Adrenal gland (tissue), 9 donors: ENCODE measurements at regions not wholly inside any gene's neighbourhood (a gene's known extent, or its start where the extent isn't known, plus 50 kb on each side); places are given as distances from the start of the nearest gene placed in this dataset.
"Not testable (repeated sequence)": the region's sequence is repeated elsewhere in the genome, so short reads cannot be mapped to it uniquely, and the experiment has no call there.

Experiments
- DNase-seq, 7 donors: peaks; one replicate each; pipeline ENCODE4 v3.0.0-alpha.2; 2019 to 2020
- H3K27ac ChIP-seq, 5 donors: fragments of 200-600 bp; sonication (generic) in 4 of 5; 1 replicate in 3 of 5; 2 replicates in 2 of 5; pipeline versions ENCODE4 v1.5.1 to v1.8.0; 2016 to 2020; ENCODE audit warnings: mild to moderate bottlenecking in 1 of 5
- H3K27me3 ChIP-seq: fragments of 200-600 bp; 2 replicates; pipeline ENCODE4 v1.8.0; 2021
- H3K36me3 ChIP-seq, 2 donors: fragments of 200-600 bp; replicated peaks in 1 of 2; 1 replicate in 1 of 2; 2 replicates in 1 of 2; pipeline versions ENCODE4 v1.5.1 to v1.8.0; 2018 to 2022
- H3K4me1 ChIP-seq, 2 donors: fragments of 200-600 bp; replicated peaks in 1 of 2; 1 replicate in 1 of 2; 2 replicates in 1 of 2; pipeline versions ENCODE4 v1.5.1 to v1.8.0; 2018 to 2021
- H3K4me3 ChIP-seq, 4 donors: fragments of 200-600 bp; sonication (generic) in 3 of 4; one replicate each; pipeline ENCODE4 v1.5.1; 2016 to 2018
- H3K9me3 ChIP-seq, 3 donors: fragments of 200-600 bp; sonication (generic) in 1 of 3; replicated peaks in 1 of 3; 1 replicate in 2 of 3; 2 replicates in 1 of 3; pipeline versions ENCODE4 v1.5.1 to v1.8.0; 2016 to 2021
- POLR2A ChIP-seq, 2 donors: fragments of 450-650 bp; IDR thresholded peaks; one replicate each; pipeline ENCODE4 v1.6.1; 2017; ENCODE audit warnings: antibody characterized with exemption in 2 of 2, mild to moderate bottlenecking in 2 of 2, moderate library complexity in 1 of 2
- WGBS, 4 donors: extraction: QIAGEN DNeasy Blood & Tissue Kit in 2 of 4; methylation state at CpG; one replicate each; pipeline versions ENCODE4 v1.1.5 to v1.1.7; 2013 to 2017; 5-methylcytosine and 5-hydroxymethylcytosine counted together
- intact Hi-C, 2 donors: fragments of 100-400 bp; cut with DNase I; formaldehyde crosslinking; loops; one replicate each; pipeline versions ENCODE4 v1.14.1 to v1.15.0; 2022 to 2023
- TF ChIP-seq, protein P1 (sequence below), 6 experiments: fragments of 450-650 bp in 4 of 6; fragments of 200-600 bp in 2 of 6; sonication (generic) in 1 of 6; IDR thresholded peaks; 1 replicate in 5 of 6; 2 replicates in 1 of 6; pipeline versions ENCODE4 v1.5.1 to v1.8.0; 2016 to 2021; ENCODE audit warnings: antibody characterized with exemption in 6 of 6, mild to moderate bottlenecking in 2 of 6, moderate library complexity in 1 of 6
- donor health status: healthy with polysubstance abuse.
- donor health status: Bipolar disorder and iron deficiency.
- donor health status: DM: yes; HTN: yes; CAD: no.
- donor health status: DM: no; HTN: no; CAD: no.
- donor health status: DM: no; HTN: no; CAD: no.

DNA sequence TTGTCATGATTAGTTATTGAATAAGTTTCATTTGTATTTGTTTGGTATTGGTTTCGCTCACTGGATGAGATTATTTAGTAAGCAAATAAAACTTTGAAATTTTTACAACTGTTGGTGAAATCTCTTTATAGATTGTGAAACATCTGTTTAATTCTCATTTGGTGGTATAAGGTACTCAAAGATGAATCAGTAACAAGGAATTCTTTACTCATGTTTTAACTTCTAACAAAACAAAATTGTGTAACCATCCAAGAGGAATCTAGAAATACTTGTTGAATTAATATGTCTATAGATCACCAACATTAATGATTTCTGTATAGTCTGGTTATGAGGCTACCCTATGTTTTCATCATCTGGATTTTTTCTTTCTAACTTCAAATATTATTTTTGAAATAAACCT, 62.8 kb upstream of the USP25 start:
- Histone ChIP-seq H3K4me1 (no peaks in the 10 kb centered on the region), H3K9me3 (no peaks in the 10 kb centered on the region), H3K27me3 (no peaks in the 10 kb centered on the region), H3K4me3 (no peak overlapping the region), H3K36me3 (no peaks in the 10 kb centered on the region), H3K27ac (no peak overlapping the region)
- TF ChIP-seq, protein P1, sequence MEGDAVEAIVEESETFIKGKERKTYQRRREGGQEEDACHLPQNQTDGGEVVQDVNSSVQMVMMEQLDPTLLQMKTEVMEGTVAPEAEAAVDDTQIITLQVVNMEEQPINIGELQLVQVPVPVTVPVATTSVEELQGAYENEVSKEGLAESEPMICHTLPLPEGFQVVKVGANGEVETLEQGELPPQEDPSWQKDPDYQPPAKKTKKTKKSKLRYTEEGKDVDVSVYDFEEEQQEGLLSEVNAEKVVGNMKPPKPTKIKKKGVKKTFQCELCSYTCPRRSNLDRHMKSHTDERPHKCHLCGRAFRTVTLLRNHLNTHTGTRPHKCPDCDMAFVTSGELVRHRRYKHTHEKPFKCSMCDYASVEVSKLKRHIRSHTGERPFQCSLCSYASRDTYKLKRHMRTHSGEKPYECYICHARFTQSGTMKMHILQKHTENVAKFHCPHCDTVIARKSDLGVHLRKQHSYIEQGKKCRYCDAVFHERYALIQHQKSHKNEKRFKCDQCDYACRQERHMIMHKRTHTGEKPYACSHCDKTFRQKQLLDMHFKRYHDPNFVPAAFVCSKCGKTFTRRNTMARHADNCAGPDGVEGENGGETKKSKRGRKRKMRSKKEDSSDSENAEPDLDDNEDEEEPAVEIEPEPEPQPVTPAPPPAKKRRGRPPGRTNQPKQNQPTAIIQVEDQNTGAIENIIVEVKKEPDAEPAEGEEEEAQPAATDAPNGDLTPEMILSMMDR (IDR thresholded peaks at IDR 0.05) = no peak
- TF ChIP-seq POLR2A (IDR thresholded peaks at IDR 0.05) = no peak
- no peak for DNase-seq
- 94 to 98% (median 97%) methylated on average over 1 of the region's 1 CpG for WGBS, 4 donors
- intact Hi-C loops = no loop called here

DNA sequence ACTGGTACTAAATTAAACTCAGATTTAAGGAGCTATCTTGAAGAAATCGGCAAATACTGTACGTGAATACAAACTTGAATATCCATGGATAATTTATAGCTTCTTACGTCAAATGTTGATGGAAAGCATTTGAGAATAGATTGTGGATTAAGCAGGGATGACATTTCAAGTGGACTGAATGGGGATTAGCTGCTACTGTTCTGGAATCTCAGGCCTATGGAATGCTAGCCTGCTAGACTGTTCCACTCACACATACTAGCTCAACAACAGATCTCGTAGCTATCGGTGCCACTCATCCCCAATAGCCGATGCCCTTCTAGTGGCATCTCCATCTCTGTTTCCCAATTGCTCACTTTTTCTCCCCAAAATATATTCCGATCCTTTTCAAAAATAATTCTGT, 62.0 kb upstream of the USP25 start:
- intact Hi-C loops = no loop called here
- Histone ChIP-seq H3K27ac (no peak overlapping the region), H3K27me3 (no peaks in the 10 kb centered on the region), H3K36me3 (no peaks in the 10 kb centered on the region), H3K9me3 (no peaks in the 10 kb centered on the region), H3K4me1 (no peaks in the 10 kb centered on the region), H3K4me3 (no peak overlapping the region)
- TF ChIP-seq, protein P1 (IDR thresholded peaks at IDR 0.05) = no peak
- TF ChIP-seq POLR2A (IDR thresholded peaks at IDR 0.05) = no peak
- 88 to 93% (median 89%) methylated on average over 7 of the region's 7 CpGs for WGBS, 4 donors
- no peak for DNase-seq

DNA sequence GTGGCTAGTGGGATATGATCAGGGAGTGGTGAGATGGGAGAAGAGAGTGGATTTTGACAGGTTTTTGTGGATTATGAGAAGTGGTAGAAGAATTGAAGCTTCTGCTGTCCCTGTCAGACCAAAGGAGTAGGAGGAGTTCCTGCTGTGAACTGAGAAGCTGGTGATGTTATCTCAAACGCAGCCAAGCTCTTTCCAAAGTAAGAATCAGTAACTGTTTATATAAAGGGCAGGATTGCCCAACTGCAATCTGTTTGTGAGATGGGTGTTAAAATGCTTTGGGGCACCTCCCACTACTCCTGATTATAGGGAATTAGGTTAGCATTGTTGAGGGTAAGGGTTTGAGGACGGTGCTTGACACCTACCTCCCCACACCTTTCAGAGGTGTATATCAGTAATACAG, 60.5 kb upstream of the USP25 start:
- no peaks in the 10 kb centered on the region for H3K9me3 ChIP-seq
- no peak overlapping the region for H3K4me3 ChIP-seq
- DNase-seq = no peak
- intact Hi-C loops = no loop called here
- no peak overlapping the region for H3K27ac ChIP-seq
- H3K4me1 ChIP-seq = no peaks in the 10 kb centered on the region
- no peaks in the 10 kb centered on the region for H3K27me3 ChIP-seq
- no peaks in the 10 kb centered on the region for H3K36me3 ChIP-seq
- TF ChIP-seq, protein P1 (IDR thresholded peaks at IDR 0.05) = no peak
- no peak for TF ChIP-seq POLR2A (IDR thresholded peaks at IDR 0.05)
- 36 to 53% (median 44%) methylated on average over 2 of the region's 2 CpGs for WGBS, 4 donors

DNA sequence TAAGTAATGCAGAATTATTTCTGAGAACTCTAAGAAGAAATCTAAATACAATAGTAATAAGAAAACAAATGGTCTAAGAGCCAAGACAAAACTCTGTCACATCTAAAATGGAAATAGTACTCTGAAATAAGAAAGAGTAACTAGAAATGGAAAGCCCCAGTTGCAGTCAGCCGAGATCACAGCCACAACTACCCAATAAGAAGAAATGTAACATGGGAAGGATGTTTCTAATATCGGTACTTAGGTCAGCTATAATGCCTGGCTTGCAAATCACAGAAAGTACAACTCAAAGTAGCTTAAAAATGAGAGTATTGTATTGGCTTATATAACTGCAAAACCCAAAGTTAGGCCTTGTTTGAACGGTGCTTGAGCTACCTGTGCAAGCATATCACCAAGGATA, 58.6 kb upstream of the USP25 start:
- Histone ChIP-seq H3K4me3 (no peak overlapping the region), H3K36me3 (no peaks in the 10 kb centered on the region), H3K27ac (no peak overlapping the region), H3K9me3 (no peaks in the 10 kb centered on the region), H3K27me3 (no peaks in the 10 kb centered on the region), H3K4me1 (no peaks in the 10 kb centered on the region)
- TF ChIP-seq POLR2A (IDR thresholded peaks at IDR 0.05) = no peak
- TF ChIP-seq, protein P1 (IDR thresholded peaks at IDR 0.05) = no peak
- no peak for DNase-seq
- intact Hi-C loops = no loop called here
- 76 to 83% (median 78%) methylated on average over 3 of the region's 3 CpGs for WGBS, 4 donors

DNA sequence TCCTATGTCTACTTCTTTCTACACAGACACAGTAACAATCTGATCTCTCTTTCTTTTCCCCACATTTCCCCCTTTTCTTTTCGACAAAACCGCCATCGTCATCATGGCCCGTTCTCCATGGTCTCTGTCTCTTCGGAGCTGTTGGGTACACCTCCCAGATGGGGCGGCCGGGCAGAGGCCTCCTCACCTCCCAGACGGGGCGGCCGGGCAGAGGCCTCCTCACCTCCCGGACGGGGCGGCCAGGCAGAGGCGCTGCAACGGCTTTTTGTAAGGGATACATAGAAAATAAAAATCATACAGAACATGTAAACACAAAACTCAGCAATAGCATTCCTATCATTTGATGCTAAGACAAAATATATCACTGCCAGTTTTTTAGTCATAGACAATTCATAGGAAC, 57.2 kb upstream of the USP25 start:
- H3K36me3 ChIP-seq, H3K27me3 ChIP-seq, DNase-seq, H3K4me3 ChIP-seq, H3K9me3 ChIP-seq, H3K4me1 ChIP-seq, H3K27ac ChIP-seq, intact Hi-C loops: not testable (repeated sequence)
- 93 to 98% (median 96%) methylated on average over 15 of the region's 15 CpGs for WGBS, 4 donors
